ENCODE measurements at regions not wholly inside any gene's neighbourhood (a gene's known extent, or its start where the extent isn't known, plus 50 kb on each side); places are given as distances from the start of the nearest gene placed in this dataset.

DNA sequence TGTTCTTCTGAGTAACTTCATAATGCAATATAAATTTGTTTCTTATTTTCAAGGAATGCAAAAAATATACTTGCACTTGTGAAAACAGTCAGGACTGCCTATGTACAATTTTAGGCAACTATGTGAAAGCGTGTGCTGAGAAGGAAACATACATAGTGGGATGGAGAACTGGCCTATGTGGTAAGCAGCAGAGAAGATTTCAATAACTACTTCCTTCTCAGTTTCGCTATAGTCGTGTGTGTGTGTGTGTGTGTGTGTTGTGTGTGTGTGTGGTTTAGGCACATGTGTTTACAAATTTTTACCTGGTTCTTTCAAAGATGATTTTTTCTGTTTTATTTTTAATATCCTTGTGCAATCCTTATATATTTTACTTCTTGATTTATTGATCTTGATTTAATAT, 211.8 kb downstream of the LRRK2 start:
- no peak overlapping the region for H3K4me3 ChIP-seq (ENCODE audit: low read length)
- no peak overlapping the region for H3K27ac ChIP-seq (ENCODE audit: low read depth in 1 of 2, low read length in 2 of 2)
- Mint-ChIP-seq H3K27me3 (no peaks in the 10 kb centered on the region), H3K4me3 (no peak overlapping the region), H3K27ac (no peak overlapping the region), H3K9me3 (peaks cover 3% of the 10 kb centered on the region), H3K36me3 (ENCODE audit: low read depth) (no peaks in the 10 kb centered on the region), H3K4me1 (ENCODE audit: low read depth) (no peaks in the 10 kb centered on the region)
- intact Hi-C loops (cut with DNase I, micrococcal nuclease) = no loop called here
- CTCF ChIA-PET = no interaction called here
- POLR2A ChIA-PET = no interaction called here
- no peaks in the 10 kb centered on the region for H3K4me1 ChIP-seq (ENCODE audit: insufficient read depth, low read length)
- no peak for ATAC-seq (ENCODE audit: poor library complexity)
- no peaks in the 10 kb centered on the region for H3K36me3 ChIP-seq (ENCODE audit: insufficient read depth, low read length)
- no peaks in the 10 kb centered on the region for H3K27me3 ChIP-seq (ENCODE audit: control insufficient read depth in 1 of 2, insufficient read depth in 2 of 2, low read length in 2 of 2)
- TF ChIP-seq, protein P1, sequence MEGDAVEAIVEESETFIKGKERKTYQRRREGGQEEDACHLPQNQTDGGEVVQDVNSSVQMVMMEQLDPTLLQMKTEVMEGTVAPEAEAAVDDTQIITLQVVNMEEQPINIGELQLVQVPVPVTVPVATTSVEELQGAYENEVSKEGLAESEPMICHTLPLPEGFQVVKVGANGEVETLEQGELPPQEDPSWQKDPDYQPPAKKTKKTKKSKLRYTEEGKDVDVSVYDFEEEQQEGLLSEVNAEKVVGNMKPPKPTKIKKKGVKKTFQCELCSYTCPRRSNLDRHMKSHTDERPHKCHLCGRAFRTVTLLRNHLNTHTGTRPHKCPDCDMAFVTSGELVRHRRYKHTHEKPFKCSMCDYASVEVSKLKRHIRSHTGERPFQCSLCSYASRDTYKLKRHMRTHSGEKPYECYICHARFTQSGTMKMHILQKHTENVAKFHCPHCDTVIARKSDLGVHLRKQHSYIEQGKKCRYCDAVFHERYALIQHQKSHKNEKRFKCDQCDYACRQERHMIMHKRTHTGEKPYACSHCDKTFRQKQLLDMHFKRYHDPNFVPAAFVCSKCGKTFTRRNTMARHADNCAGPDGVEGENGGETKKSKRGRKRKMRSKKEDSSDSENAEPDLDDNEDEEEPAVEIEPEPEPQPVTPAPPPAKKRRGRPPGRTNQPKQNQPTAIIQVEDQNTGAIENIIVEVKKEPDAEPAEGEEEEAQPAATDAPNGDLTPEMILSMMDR (IDR thresholded peaks at IDR 0.05) = no peak
- no peak for DNase-seq
- no peaks in the 10 kb centered on the region for H3K9me3 ChIP-seq (ENCODE audit: control insufficient read depth in 1 of 2, insufficient read depth in 1 of 2, low read length in 2 of 2)

GRCh38 chr12:40439771-40440492, 215.1 kb downstream of the LRRK2 start:
- intact Hi-C loops (cut with DNase I, micrococcal nuclease) = no loop called here
- ChIA-PET POLR2A (no interaction called here), CTCF (no interaction called here)
- Histone ChIP-seq H3K27me3 (ENCODE audit: control insufficient read depth in 1 of 2, insufficient read depth in 2 of 2, low read length in 2 of 2) (no peaks in the 10 kb centered on the region), H3K9me3 (ENCODE audit: control insufficient read depth in 1 of 2, insufficient read depth in 1 of 2, low read length in 2 of 2) (no peaks in the 10 kb centered on the region), H3K36me3 (ENCODE audit: insufficient read depth, low read length) (no peaks in the 10 kb centered on the region), H3K27ac (ENCODE audit: low read depth in 1 of 2, low read length in 2 of 2) (no peak overlapping the region), H3K4me3 (ENCODE audit: low read length) (no peak overlapping the region), H3K4me1 (ENCODE audit: insufficient read depth, low read length) (no peaks in the 10 kb centered on the region)
- Mint-ChIP-seq H3K9me3 (no peaks in the 10 kb centered on the region), H3K4me1 (ENCODE audit: low read depth) (no peaks in the 10 kb centered on the region), H3K27me3 (no peaks in the 10 kb centered on the region), H3K4me3 (no peak overlapping the region), H3K27ac (no peak overlapping the region), H3K36me3 (ENCODE audit: low read depth) (no peaks in the 10 kb centered on the region)
- no peak for ATAC-seq (ENCODE audit: poor library complexity)
- TF ChIP-seq, protein P1 (IDR thresholded peaks at IDR 0.05) = no peak
- no peak for DNase-seq

DNA sequence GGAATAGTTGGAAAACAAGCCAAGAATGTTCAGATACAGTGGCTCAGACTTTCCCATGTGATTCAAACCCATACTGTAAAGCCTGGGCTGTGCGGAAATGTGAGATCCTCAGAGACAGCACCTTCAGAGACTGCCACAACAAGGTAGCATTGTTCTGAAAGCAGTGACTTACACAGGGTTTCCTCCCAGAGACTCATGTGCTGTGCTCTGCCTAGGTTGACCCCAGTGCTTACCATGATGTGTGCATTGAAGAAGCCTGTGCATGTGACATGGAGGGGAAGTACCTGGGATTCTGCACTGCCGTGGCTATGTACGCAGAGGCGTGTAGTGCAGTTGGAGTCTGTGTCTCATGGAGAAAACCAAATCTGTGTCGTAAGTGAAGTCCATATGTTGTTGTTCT, 219.4 kb downstream of the LRRK2 start:
- H3K9me3 ChIP-seq (ENCODE audit: control insufficient read depth in 1 of 2, insufficient read depth in 1 of 2, low read length in 2 of 2) = no peaks in the 10 kb centered on the region
- no peaks in the 10 kb centered on the region for H3K4me1 ChIP-seq (ENCODE audit: insufficient read depth, low read length)
- Mint-ChIP-seq H3K4me3 (no peak overlapping the region), H3K36me3 (ENCODE audit: low read depth) (no peaks in the 10 kb centered on the region), H3K4me1 (ENCODE audit: low read depth) (no peaks in the 10 kb centered on the region), H3K27me3 (no peaks in the 10 kb centered on the region), H3K27ac (no peak overlapping the region), H3K9me3 (no peaks in the 10 kb centered on the region)
- DNase-seq = no peak
- no peaks in the 10 kb centered on the region for H3K36me3 ChIP-seq (ENCODE audit: insufficient read depth, low read length)
- no peak overlapping the region for H3K27ac ChIP-seq (ENCODE audit: low read depth in 1 of 2, low read length in 2 of 2)
- intact Hi-C loops (cut with DNase I, micrococcal nuclease) = no loop called here
- TF ChIP-seq, protein P1 (IDR thresholded peaks at IDR 0.05) = no peak
- H3K4me3 ChIP-seq (ENCODE audit: low read length) = no peak overlapping the region
- no peaks in the 10 kb centered on the region for H3K27me3 ChIP-seq (ENCODE audit: control insufficient read depth in 1 of 2, insufficient read depth in 2 of 2, low read length in 2 of 2)
- ChIA-PET CTCF (interaction anchor here (0.8 kb wide), 1 partner anchor 12 kb away, joined by 3 read pairs; no protein-coding TSS in a partner anchor), POLR2A (no interaction called here)
- no peak for ATAC-seq (ENCODE audit: poor library complexity)
